MCF 10A (cell line): ENCODE measurements at regions not wholly inside any gene's neighbourhood (a gene's known extent, or its start where the extent isn't known, plus 50 kb on each side); places are given as distances from the start of the nearest gene placed in this dataset.

Experiments used
- BruUV-seq: library from RNA; stranded (reverse); fragments of 400-500 nt; replicated peaks from 2 replicates; lab custom pipeline; 2021; lab: Mats Ljungman, UMichigan
- CTCF ChIA-PET: fragments of 300-600 bp; sonication (Branson Sonifier 250); formaldehyde crosslinking; extraction: SDS; loops from one replicate; lab custom pipeline; 2021; ENCODE audit warnings: antibody characterized with exemption, inconsistent platforms; lab: Yijun Ruan, JAX
- POLR2A ChIA-PET: fragments of 300-600, 350-650 bp; sonication (Branson Sonifier 250); formaldehyde crosslinking; extraction: SDS; loops from one replicate; lab custom pipeline; 2020; ENCODE audit warnings: antibody characterized with exemption, inconsistent platforms; lab: Yijun Ruan, JAX
- DNase-seq: peaks from one replicate; pipeline ENCODE4 v3.0.0-alpha.2; 2018; ENCODE audit not compliant: unreplicated experiment
- H3K27ac Mint-ChIP-seq: one replicate; pipeline ENCODE4 v1.8.0; 2022; ENCODE audit warnings: mild to moderate bottlenecking, low read depth, mixed read lengths; ENCODE audit not compliant: unreplicated experiment
- H3K27me3 Mint-ChIP-seq: one replicate; pipeline ENCODE4 v1.8.0; 2022; ENCODE audit warnings: mixed read lengths; ENCODE audit not compliant: insufficient read depth, unreplicated experiment
- H3K36me3 Mint-ChIP-seq: one replicate; pipeline ENCODE4 v1.8.0; 2022; ENCODE audit warnings: mild to moderate bottlenecking, moderate library complexity, mixed read lengths; ENCODE audit not compliant: insufficient read depth, unreplicated experiment
- H3K4me1 Mint-ChIP-seq: one replicate; pipeline ENCODE4 v1.8.0; 2022; ENCODE audit warnings: mixed read lengths; ENCODE audit not compliant: insufficient read depth, unreplicated experiment
- H3K4me3 Mint-ChIP-seq: one replicate; pipeline ENCODE4 v1.8.0; 2022; ENCODE audit warnings: mild to moderate bottlenecking, moderate library complexity, mixed read lengths; ENCODE audit not compliant: unreplicated experiment
- H3K9me3 Mint-ChIP-seq: one replicate; pipeline ENCODE4 v1.8.0; 2022; ENCODE audit warnings: mixed read lengths; ENCODE audit not compliant: unreplicated experiment
- intact Hi-C: fragments of 100-400 bp; cut with micrococcal nuclease; formaldehyde crosslinking; loops from 2 replicates; pipeline ENCODE4 v1.14.1; 2022
- TF ChIP-seq, protein P1 (sequence below): fragments of 200-600 bp; IDR thresholded peaks from one replicate; pipeline ENCODE4 v1.8.0; 2022; ENCODE audit warnings: antibody characterized with exemption, mild to moderate bottlenecking; ENCODE audit not compliant: unreplicated experiment

DNA sequence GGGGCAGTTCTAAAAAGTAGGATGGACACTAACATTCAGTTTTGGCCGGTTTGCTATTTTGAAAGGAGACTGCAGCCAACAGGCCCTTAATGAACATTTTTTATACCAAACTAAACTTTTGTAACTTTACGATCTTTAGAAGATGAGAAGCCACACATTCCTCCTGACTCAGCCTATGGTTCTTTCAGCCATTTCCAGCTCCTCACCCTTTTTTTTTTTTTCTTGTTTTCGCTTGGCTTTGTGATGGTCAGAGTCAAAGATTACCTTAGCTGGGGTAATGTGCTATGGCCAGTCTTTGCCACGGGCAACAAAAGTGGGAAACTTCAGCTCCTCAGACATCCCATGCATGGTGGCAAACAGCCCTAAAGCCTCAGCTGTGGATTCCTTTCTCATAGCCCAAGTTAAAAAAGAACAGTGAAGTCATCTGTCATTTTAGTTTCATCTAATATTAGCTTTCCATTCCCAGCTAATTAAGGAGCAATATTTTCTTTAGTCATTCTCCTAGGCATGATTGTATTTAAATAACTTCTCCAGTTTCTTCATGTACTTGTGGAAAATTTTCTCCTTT, 368.7 kb downstream of the MFSD1 start:
- TF ChIP-seq, protein P1, sequence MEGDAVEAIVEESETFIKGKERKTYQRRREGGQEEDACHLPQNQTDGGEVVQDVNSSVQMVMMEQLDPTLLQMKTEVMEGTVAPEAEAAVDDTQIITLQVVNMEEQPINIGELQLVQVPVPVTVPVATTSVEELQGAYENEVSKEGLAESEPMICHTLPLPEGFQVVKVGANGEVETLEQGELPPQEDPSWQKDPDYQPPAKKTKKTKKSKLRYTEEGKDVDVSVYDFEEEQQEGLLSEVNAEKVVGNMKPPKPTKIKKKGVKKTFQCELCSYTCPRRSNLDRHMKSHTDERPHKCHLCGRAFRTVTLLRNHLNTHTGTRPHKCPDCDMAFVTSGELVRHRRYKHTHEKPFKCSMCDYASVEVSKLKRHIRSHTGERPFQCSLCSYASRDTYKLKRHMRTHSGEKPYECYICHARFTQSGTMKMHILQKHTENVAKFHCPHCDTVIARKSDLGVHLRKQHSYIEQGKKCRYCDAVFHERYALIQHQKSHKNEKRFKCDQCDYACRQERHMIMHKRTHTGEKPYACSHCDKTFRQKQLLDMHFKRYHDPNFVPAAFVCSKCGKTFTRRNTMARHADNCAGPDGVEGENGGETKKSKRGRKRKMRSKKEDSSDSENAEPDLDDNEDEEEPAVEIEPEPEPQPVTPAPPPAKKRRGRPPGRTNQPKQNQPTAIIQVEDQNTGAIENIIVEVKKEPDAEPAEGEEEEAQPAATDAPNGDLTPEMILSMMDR, result no peak
- Mint-ChIP-seq H3K27me3 (no peaks in the 10 kb centered on the region), H3K4me3 (no peak overlapping the region), H3K36me3 (no peaks in the 10 kb centered on the region), H3K4me1 (peaks cover 5% of the 10 kb centered on the region), H3K27ac (no peak overlapping the region), H3K9me3 (no peaks in the 10 kb centered on the region)
- DNase-seq, result no peak
- intact Hi-C loops, result no loop called here
- no TSS peak for BruUV-seq
- POLR2A ChIA-PET, result no interaction called here
- CTCF ChIA-PET, result interaction anchor here (0.6 kb wide), 1 partner anchor 90 kb away, joined by 3 read pairs; no protein-coding TSS in a partner anchor

DNA sequence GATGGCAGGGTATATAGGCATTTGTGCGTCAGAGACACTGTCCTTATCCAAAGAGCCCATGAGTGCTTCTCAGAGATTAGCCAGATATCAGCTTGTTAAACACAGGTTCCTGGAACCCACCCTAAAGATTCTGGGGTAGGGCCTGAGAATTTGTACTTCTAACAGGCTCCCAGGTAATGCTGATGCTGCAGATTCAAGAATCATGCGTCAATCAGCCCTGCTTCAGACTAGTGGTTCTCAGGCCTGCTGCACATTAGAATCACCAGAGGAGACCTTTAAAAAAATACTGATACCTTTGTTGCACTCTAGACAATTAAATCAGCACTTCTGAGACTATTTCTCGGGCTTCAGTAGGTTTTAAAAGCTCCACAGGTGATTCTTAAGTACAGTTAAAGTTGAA, 369.5 kb downstream of the MFSD1 start:
- ChIA-PET CTCF (interaction anchor here (0.6 kb wide), 1 partner anchor 419 kb away, joined by 4 read pairs; no protein-coding TSS in a partner anchor), POLR2A (no interaction called here)
- Mint-ChIP-seq H3K27me3 (no peaks in the 10 kb centered on the region), H3K4me3 (no peak overlapping the region), H3K9me3 (no peaks in the 10 kb centered on the region), H3K4me1 (peaks cover 5% of the 10 kb centered on the region), H3K36me3 (no peaks in the 10 kb centered on the region), H3K27ac (no peak overlapping the region)
- TF ChIP-seq, protein P1, result no peak
- no TSS peak for BruUV-seq
- DNase-seq, result no peak
- intact Hi-C loops, result no loop called here

DNA sequence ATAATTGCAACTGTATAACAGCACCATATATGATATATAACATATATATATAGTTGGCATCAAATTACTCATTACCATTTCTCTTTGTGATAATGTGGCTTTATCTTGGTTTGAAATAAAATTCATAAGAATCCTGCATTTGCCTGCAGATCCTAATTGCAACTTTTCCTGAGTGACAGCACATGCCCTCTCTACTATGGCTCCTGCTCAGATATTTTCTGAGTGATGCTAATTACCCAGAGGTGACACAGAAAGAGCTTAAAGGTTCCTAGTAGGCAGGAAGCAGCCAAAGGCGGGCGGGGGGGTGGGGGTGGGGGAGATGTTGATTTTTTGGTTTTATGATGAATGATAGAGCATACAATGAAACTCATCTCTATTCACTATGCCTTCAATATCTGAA, 370.6 kb downstream of the MFSD1 start:
- intact Hi-C loops, result no loop called here
- H3K9me3 Mint-ChIP-seq, result no peaks in the 10 kb centered on the region
- TF ChIP-seq, protein P1, result no peak
- no TSS peak for BruUV-seq
- no peak for DNase-seq
- no peak overlapping the region for H3K27ac Mint-ChIP-seq
- no peaks in the 10 kb centered on the region for H3K27me3 Mint-ChIP-seq
- ChIA-PET CTCF (no interaction called here), POLR2A (no interaction called here)
- H3K36me3 Mint-ChIP-seq, result no peaks in the 10 kb centered on the region
- H3K4me1 Mint-ChIP-seq, result peaks cover 5% of the 10 kb centered on the region
- no peak overlapping the region for H3K4me3 Mint-ChIP-seq

GRCh38 chr3:159174715-159175692, 373.1 kb downstream of the MFSD1 start:
- TF ChIP-seq, protein P1, result no peak
- Mint-ChIP-seq H3K27me3 (no peaks in the 10 kb centered on the region), H3K4me3 (no peak overlapping the region), H3K9me3 (no peaks in the 10 kb centered on the region), H3K36me3 (no peaks in the 10 kb centered on the region), H3K27ac (no peak overlapping the region), H3K4me1 (peaks cover under 1% of the 10 kb centered on the region)
- intact Hi-C loops, result no loop called here
- CTCF ChIA-PET, result no interaction called here
- DNase-seq, result peak; percentile 44
- POLR2A ChIA-PET, result no interaction called here
- no TSS peak for BruUV-seq
